GM12878 (cell line): ENCODE measurements at regions not wholly inside any gene's neighbourhood (a gene's known extent, or its start where the extent isn't known, plus 50 kb on each side); places are given as distances from the start of the nearest gene placed in this dataset.

Experiments used
- ATAC-seq: fragments of 200-7000 bp; cut with Tn5 transposase; 3 replicates; pipeline ENCODE4 v1.9.1; 2020; ENCODE audit warnings: mild to moderate bottlenecking, moderate library complexity
- BruUV-seq: library from RNA; stranded (reverse); fragments of 400-500 nt; replicated peaks from 2 replicates; lab custom pipeline; 2021; lab: Mats Ljungman, UMichigan
- CTCF ChIA-PET: fragments of 300-600 bp; sonication (Branson Sonifier 250); formaldehyde crosslinking; extraction: SDS; loops from one replicate; lab custom pipeline; 2021; ENCODE audit warnings: inconsistent platforms; lab: Yijun Ruan, JAX
- POLR2A ChIA-PET: fragments of 350-600 bp; formaldehyde crosslinking; extraction: SDS; loops from one replicate; lab custom pipeline; 2021; ENCODE audit warnings: inconsistent platforms; lab: Charles Lee
- RAD21 ChIA-PET: fragments of 300-600 bp; sonication (Branson Sonifier 250); formaldehyde crosslinking; loops from one replicate; lab custom pipeline; 2023; ENCODE audit warnings: antibody characterized with exemption; ENCODE audit not compliant: unreplicated experiment; lab: Charles Lee
- SMC1A ChIA-PET: fragments of 300-600 bp; sonication (Branson Sonifier 250); formaldehyde crosslinking; loops from one replicate; lab custom pipeline; 2023; ENCODE audit not compliant: unreplicated experiment, uncharacterized antibody; lab: Charles Lee
- DNase-seq: peaks from one replicate; pipeline ENCODE4 v3.0.0-alpha.2; 2011; ENCODE audit warnings: low read depth, low spot score
- FAIRE-seq: peaks from 3 replicates; lab custom pipeline; 2011; peaks lifted over from hg19 to GRCh38; lab: Jason Lieb, UNC
- H2AFZ ChIP-seq: 2 replicates; pipeline ENCODE4 v1.6.0; 2011; ENCODE audit warnings: low read depth, low read length, control low read depth; ENCODE audit not compliant: control insufficient read depth
- H3K27ac ChIP-seq: 2 replicates; pipeline ENCODE4 v1.5.1; 2011; ENCODE audit warnings: control low read depth; ENCODE audit not compliant: control insufficient read depth, insufficient read depth
- H3K27me3 ChIP-seq, 2 experiments: replicated peaks in 1 of 2; 2 replicates each; pipeline versions ENCODE4 v1.6.0 to v1.6.1; 2011; ENCODE audit warnings: low read length in 1 of 2; ENCODE audit not compliant: control insufficient read depth in 2 of 2, insufficient read depth in 2 of 2
- H3K36me3 ChIP-seq, 2 experiments: 2 replicates each; pipeline ENCODE4 v1.5.1; 2011; ENCODE audit warnings: low read length in 1 of 2; ENCODE audit not compliant: control insufficient read depth in 2 of 2, insufficient read depth in 2 of 2
- H3K4me1 ChIP-seq: 2 replicates; pipeline ENCODE4 v1.6.1; 2011; ENCODE audit warnings: mild to moderate bottlenecking, low read length, moderate library complexity, mixed read lengths; ENCODE audit not compliant: control insufficient read depth, insufficient read depth
- H3K4me2 ChIP-seq: 2 replicates; pipeline ENCODE4 v1.6.0; 2011; ENCODE audit warnings: control low read depth; ENCODE audit not compliant: control insufficient read depth, insufficient read depth
- H3K4me3 ChIP-seq: fragments of 200-600 bp; sonication (generic); 2 replicates; pipeline ENCODE4 v1.5.1; 2016
- H3K79me2 ChIP-seq: 2 replicates; pipeline ENCODE4 v1.6.0; 2011; ENCODE audit warnings: low read length; ENCODE audit not compliant: control insufficient read depth, insufficient read depth
- H3K9ac ChIP-seq: 2 replicates; pipeline ENCODE4 v1.8.0; 2011; ENCODE audit warnings: low read length, control low read depth, mixed read lengths; ENCODE audit not compliant: control insufficient read depth, insufficient read depth
- H3K9me3 ChIP-seq: replicated peaks from 3 replicates; pipeline ENCODE4 v1.5.1; 2011; ENCODE audit warnings: mild to moderate bottlenecking, low read length; ENCODE audit not compliant: control insufficient read depth, insufficient read depth
- H4K20me1 ChIP-seq: 2 replicates; pipeline ENCODE4 v1.6.0; 2011; ENCODE audit not compliant: control insufficient read depth, insufficient read depth
- ATF2 ChIP-seq: IDR thresholded peaks from 2 replicates; pipeline ENCODE4 v1.6.1; 2012; ENCODE audit warnings: low read length, inconsistent platforms
- BHLHE40 ChIP-seq, 2 experiments: fragments of 450-650 bp in 1 of 2; IDR thresholded peaks; 2 replicates each; pipeline ENCODE4 v1.6.1; 2011 to 2017; ENCODE audit warnings: low read depth in 2 of 2, borderline replicate concordance in 1 of 2, improper control_type of control experiment in 1 of 2, low read length in 1 of 2, mild to moderate bottlenecking in 1 of 2
- CBFB ChIP-seq: IDR thresholded peaks from 2 replicates; pipeline ENCODE4 v1.6.1; 2016; ENCODE audit warnings: antibody characterized with exemption, low read depth
- CBX3 ChIP-seq: fragments of 200-600 bp; sonication (generic); IDR thresholded peaks from 2 replicates; pipeline ENCODE4 v1.6.1; 2016; ENCODE audit warnings: low read depth, borderline replicate concordance
- IKZF2 ChIP-seq, 2 experiments: fragments of 450-650 bp; IDR thresholded peaks; 2 replicates each; pipeline ENCODE4 v1.6.1; 2017; ENCODE audit warnings: mild to moderate bottlenecking in 2 of 2, moderate library complexity in 2 of 2
- MXI1 ChIP-seq: fragments of 150-350 bp; IDR thresholded peaks from 2 replicates; pipeline ENCODE4 v1.6.1; 2011; ENCODE audit warnings: low read depth, mild to moderate bottlenecking, inconsistent platforms, low read length, improper control_type of control experiment
- PML ChIP-seq: IDR thresholded peaks from 2 replicates; pipeline ENCODE4 v1.6.1; 2012; ENCODE audit warnings: low read length, inconsistent platforms
- POLR2A ChIP-seq: IDR thresholded peaks from 2 replicates; pipeline ENCODE4 v1.6.1; 2011; ENCODE audit warnings: low read depth, mild to moderate bottlenecking, low read length
- SMAD5 ChIP-seq: IDR thresholded peaks from 2 replicates; pipeline ENCODE4 v1.6.1; 2016; ENCODE audit warnings: antibody characterized with exemption, low read depth
- SMC3 ChIP-seq: IDR thresholded peaks from 2 replicates; pipeline ENCODE4 v1.6.1; 2011; ENCODE audit warnings: low read length, improper control_type of control experiment, borderline replicate concordance
- WRNIP1 ChIP-seq: IDR thresholded peaks from 2 replicates; pipeline ENCODE4 v1.6.1; 2011; ENCODE audit warnings: low read depth, low read length, improper control_type of control experiment, borderline replicate concordance
- ZNF687 ChIP-seq: fragments of 450-650 bp; IDR thresholded peaks from 2 replicates; pipeline ENCODE4 v1.6.1; 2017; ENCODE audit warnings: mild to moderate bottlenecking, moderate library complexity
- WGBS: methylation state at CpG from one replicate; pipeline ENCODE4 v1.1.6; 2016; ENCODE audit warnings: low lambda C conversion rate; ENCODE audit not compliant: insufficient replicate concordance, insufficient coverage; ENCODE audit errors: missing lambda C conversion rate; 5-methylcytosine and 5-hydroxymethylcytosine counted together
- in situ Hi-C: fragments of 300-500 bp; cut with MboI; formaldehyde crosslinking; loops from 9 replicates; pipeline ENCODE4 v1.14.3; 2018; ENCODE audit warnings: mixed read lengths
- intact Hi-C: fragments of 100-400 bp; cut with micrococcal nuclease; formaldehyde crosslinking; loops from one replicate; pipeline ENCODE4 v1.14.2; 2022; ENCODE audit not compliant: unreplicated experiment
- TF ChIP-seq, protein P1 (sequence below): fragments of 450-650 bp; IDR thresholded peaks from 2 replicates; pipeline ENCODE4 v1.6.1; 2017; ENCODE audit warnings: low read depth, mild to moderate bottlenecking, moderate library complexity
- TF ChIP-seq, protein P2 (sequence below): IDR thresholded peaks from 2 replicates; pipeline ENCODE4 v1.6.1; 2011; ENCODE audit warnings: borderline replicate concordance, low read depth, mild to moderate bottlenecking, moderate library complexity, low read length; ENCODE audit not compliant: insufficient read depth, poor library complexity, severe bottlenecking

DNA sequence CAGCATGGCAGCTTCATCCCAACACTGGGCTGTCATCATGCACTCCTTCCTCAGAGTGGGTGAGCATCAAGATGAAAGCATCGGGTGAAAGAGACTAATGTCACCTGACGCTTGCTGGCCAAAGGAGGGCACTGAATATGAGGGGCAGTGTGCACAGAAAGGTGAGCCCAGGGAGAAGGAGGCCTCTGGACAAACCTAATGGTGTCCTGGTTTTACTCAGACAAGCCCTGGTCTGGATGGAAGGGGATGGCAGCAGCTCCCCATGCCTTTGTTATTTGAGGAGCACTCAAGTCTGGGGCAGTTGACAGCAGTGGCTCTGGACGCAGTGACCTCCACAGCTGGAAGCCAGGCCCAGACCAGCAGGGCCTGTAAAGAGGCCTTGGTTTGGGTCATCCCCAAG is 209.7 kb downstream of the SMAD2 start:
- Histone ChIP-seq H3K9me3 (no peaks in the 10 kb centered on the region), H3K4me1 (no peaks in the 10 kb centered on the region), H3K9ac (no peak overlapping the region), H3K36me3 (no peaks in the 10 kb centered on the region), H3K79me2 (no peaks in the 10 kb centered on the region), H2AFZ (no peak overlapping the region), H3K4me2 (no peak overlapping the region), H3K4me3 (no peak overlapping the region), H4K20me1 (no peaks in the 10 kb centered on the region), H3K27ac (no peak overlapping the region), H3K27me3 (peaks cover 0 to 1% of the 10 kb centered on the region in 2 experiments; a peak in 3 of 4 replicates)
- ChIA-PET RAD21 (no interaction called here), POLR2A (no interaction called here), CTCF (no interaction called here), SMC1A (no interaction called here)
- intact Hi-C loops, result no loop called here
- ATAC-seq (no peak), FAIRE-seq (no peak), DNase-seq (no peak)
- no TSS peak for BruUV-seq
- in situ Hi-C loops, result no loop called here
- 35% methylated on average over 3 of the region's 3 CpGs for WGBS
- no peak for TF ChIP-seq CBX3
- TF ChIP-seq ZNF687, result no peak
- no peak for TF ChIP-seq SMAD5
- no peak for TF ChIP-seq ATF2
- TF ChIP-seq IKZF2 (IDR thresholded peaks at IDR 0.05), result no peak
- no peak for TF ChIP-seq MXI1
- TF ChIP-seq, protein P1, sequence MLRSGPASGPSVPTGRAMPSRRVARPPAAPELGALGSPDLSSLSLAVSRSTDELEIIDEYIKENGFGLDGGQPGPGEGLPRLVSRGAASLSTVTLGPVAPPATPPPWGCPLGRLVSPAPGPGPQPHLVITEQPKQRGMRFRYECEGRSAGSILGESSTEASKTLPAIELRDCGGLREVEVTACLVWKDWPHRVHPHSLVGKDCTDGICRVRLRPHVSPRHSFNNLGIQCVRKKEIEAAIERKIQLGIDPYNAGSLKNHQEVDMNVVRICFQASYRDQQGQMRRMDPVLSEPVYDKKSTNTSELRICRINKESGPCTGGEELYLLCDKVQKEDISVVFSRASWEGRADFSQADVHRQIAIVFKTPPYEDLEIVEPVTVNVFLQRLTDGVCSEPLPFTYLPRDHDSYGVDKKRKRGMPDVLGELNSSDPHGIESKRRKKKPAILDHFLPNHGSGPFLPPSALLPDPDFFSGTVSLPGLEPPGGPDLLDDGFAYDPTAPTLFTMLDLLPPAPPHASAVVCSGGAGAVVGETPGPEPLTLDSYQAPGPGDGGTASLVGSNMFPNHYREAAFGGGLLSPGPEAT, result no peak
- TF ChIP-seq, protein P2, sequence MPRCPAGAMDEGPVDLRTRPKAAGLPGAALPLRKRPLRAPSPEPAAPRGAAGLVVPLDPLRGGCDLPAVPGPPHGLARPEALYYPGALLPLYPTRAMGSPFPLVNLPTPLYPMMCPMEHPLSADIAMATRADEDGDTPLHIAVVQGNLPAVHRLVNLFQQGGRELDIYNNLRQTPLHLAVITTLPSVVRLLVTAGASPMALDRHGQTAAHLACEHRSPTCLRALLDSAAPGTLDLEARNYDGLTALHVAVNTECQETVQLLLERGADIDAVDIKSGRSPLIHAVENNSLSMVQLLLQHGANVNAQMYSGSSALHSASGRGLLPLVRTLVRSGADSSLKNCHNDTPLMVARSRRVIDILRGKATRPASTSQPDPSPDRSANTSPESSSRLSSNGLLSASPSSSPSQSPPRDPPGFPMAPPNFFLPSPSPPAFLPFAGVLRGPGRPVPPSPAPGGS, result no peak
- no peak for TF ChIP-seq CBFB
- no peak for TF ChIP-seq POLR2A
- no peak for TF ChIP-seq SMC3
- TF ChIP-seq PML, result no peak
- TF ChIP-seq BHLHE40 (IDR thresholded peaks at IDR 0.05; ENCODE audit: borderline replicate concordance in 1 of 2, low read depth in 2 of 2, low read length in 1 of 2), result no peak
- TF ChIP-seq WRNIP1, result no peak
